ENCODE measurements at regions not wholly inside any gene's neighbourhood (a gene's known extent, or its start where the extent isn't known, plus 50 kb on each side); places are given as distances from the start of the nearest gene placed in this dataset.

DNA sequence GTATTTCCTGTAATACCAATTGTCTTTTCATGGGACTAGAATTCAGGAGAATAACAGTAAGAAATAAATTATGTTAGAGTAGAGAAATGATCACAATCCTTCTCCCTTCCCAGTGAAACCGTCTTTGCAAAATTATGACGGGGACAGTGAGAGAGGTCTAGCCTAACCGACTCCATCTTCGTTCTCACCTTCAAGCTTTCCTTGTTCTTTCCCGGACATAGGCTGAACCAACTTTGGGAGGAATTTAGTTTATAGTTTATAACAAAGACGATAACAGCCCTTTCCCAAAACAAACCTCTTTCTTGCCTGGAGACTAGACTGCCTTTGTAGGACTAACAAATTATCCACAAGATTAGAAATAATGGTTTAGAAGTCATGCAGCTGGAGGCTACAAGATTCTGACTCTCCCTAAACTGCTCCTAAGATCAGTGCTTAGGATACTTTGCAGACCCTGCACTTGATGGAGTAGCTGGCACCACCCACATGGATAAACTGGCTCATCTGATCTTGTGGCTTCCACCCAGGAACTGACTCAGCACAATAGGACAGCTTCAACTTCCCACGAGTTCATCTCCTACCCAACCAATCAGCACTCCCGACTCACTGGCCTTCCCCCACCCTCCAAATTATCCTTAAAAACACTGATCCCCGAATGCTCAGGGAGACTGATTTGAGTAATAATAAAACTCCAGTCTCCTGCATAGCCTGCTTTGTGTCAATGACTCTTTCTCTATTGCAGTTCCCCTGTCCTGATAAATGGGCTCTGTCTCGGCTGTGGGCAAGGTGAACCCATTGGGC, 521.2 kb upstream of the TBX3 start:
- DNase-seq: no peak

DNA sequence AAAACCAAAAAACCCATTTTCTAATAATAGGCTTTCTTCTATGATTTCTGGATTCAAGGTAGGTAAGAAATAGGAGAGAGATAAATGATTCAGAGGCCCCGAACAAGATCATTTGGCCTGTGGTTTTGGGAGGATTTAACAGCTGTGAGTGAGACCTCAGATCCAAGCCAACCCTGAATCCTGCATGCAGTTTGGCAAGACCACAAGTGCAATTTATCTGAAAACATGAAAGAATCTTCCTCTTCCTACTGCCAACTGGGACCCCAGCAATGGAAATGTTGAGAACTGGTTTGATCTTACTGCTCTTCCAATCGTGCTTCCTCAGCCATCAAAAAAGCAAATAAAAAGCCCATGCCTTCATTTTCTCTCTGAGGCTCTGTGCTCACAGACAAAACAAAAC, 519.7 kb upstream of the TBX3 start:
- DNase-seq: no peak

DNA sequence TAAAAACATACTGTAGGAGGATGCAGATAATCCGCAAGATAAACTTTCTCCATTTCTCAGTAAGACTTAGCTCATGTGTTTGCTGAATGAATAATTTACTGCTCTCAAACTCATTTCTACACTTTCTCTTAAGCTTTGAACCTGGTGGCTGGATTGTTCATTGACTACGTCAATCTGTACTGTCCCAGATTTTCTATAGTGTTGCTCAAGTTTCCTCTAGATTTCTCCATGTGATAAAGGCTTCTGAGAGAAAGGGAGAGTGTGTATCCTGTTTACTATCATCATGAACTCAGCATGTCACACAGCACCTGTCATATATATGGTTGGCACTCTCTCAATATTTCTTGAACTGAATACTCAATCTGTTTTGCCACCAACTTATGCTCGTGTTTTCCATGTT, 518.0 kb upstream of the TBX3 start:
- no peak for DNase-seq

- no peak for DNase-seq
Measured at GRCh38 chr12:115199831-115200230, 515.9 kb upstream of the TBX3 start.

DNA sequence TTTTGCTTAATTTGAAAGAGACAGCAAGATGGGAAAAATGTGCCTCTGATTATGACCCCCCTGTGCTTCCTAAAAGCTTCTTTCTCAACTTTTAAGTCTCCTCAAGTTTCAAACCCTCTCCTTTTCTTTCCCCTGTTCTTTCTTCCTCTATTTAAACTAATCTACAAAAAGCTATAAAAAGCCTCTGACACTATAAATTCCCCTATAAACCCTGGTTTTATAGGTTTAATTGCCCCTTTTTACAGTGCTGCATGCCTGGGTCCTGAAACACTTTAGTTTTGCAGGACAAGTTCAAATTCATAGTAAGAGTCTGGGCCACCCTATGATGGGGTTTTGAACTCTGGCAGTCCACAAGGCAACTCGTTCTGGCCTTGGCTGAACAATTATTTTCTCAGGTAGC, 510.9 kb upstream of the TBX3 start:
- DNase-seq: no peak

DNA sequence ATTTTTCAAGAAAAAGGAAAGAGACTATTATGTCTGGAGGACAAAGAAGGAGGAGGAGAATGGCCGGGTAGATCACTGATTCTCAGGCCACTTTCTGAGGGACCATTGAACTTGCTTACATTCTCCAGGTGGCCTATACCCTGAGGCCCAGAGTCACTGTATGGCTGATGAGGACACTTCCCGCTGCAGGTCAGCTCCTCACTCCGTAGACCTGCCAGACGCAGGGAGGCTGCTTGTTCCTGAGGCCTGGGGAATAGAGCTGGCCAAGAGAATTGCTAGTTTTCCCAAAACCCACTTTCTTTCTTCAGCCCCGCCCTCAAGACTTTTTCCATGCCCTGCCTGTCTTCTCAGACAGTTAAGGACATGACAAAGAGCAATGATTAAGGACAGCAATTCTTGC, 510.5 kb upstream of the TBX3 start:
- DNase-seq: no peak

GRCh38 chr12:115191342-115191741, 507.4 kb upstream of the TBX3 start:
- no peak for DNase-seq

GRCh38 chr12:115190010-115190770, 506.2 kb upstream of the TBX3 start:
- DNase-seq: no peak

DNA sequence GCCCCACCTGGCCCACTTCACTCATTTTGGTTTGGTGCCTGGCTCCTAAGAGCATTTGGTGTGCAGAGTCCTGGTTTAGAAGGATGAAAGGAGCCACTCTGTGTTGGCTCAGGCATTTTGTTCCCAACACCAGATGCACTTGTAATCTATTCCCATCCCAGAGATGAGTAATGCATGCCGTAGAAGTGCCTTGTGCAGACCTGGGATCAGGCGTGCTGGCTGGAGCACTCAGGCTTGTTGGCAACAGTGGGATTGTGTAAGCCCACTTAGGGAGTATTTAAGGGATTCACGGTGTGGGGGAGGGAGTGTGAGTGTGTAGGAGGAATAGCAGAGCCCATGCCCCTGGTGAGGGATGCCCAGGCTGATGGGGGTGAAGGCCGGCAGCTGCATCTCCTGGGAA, 501.5 kb upstream of the TBX3 start:
- no peak for DNase-seq

DNA sequence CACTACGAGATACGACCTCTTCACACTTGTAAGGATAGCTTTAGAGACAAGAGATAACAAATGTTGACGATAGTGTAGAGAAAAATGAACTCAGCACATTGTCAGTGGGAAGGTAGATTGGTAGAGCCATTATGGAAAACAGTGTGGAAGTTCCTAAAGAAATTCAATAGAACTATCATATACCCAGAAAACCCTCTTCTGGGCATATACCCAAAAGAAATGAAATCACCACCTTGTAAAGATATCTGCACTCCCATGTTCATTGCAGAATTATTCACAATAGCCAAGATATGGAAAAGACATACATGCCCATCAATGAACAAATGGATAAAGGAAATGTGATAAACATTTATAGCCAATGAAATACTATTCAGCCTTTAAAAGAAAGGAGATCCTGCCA, 499.8 kb upstream of the TBX3 start:
- DNase-seq: no peak

DNA sequence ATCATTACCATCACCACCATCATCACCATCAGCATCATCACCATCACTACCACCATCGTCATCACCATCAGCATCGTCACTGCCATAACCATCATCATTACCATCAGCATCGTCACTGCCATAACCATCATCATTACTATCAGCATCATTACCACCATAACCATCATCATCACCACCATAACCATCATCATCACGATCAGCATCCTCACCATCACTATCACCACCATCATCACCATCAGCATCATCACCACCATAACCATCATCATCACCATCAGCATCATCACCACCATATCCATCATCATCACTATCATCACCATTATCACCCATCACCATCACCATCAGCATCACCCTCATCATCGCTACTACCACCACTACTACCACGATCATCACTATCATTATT, 493.9 kb upstream of the TBX3 start:
- no peak for DNase-seq

- DNase-seq: no peak
Measured at GRCh38 chr12:115176741-115177400, 492.9 kb upstream of the TBX3 start.

- no peak for DNase-seq
Measured at GRCh38 chr12:115174920-115175319, 490.9 kb upstream of the TBX3 start.

DNA sequence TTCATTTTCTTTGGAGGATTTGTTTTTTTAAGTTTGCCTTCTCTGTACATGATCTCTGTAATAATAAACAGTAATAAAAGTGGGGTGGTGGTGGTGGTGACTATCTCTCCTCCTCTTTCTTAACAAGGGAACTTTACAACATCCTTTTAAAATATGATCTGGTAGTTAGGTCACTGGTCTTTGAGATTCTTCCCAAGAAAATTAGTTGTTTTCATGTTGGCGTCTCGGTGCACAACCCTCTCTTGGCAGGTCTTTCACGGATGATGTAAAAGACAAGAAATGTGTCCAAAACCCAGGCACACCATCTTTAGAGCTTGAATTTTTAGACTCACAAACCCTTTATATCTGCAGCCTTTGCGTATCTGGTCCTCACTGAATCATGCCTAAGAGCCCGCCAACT, 488.5 kb upstream of the TBX3 start:
- DNase-seq: no peak

GRCh38 chr12:115169981-115170380, 486.0 kb upstream of the TBX3 start:
- no peak for DNase-seq

- DNase-seq: no peak
Measured at GRCh38 chr12:115166698-115167315, 482.8 kb upstream of the TBX3 start.

- DNase-seq: peak; percentile 79
Measured at GRCh38 chr12:115163710-115164109, 479.7 kb upstream of the TBX3 start.

- peak; percentile 68 for DNase-seq
Measured at GRCh38 chr12:115160271-115161128, 476.5 kb upstream of the TBX3 start.

DNA sequence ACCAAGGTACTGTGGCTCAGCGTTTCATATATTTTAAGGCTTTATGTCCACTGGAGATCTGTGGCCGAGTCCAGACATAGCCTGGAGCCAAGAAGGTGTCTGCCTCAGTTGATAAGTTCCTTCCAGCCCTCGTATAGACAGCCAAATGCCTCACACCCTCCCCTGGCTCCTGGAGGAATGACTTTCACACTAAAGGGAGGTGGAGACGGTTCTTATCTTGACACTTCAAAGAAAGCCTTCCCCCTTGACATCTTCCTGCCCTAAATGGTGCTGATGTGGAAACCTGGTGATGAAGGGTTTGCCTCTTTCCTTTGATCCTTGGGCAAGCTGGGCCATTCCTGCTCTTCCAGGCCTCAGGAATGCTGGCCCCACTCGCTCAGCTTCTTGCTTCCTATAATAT, 474.8 kb upstream of the TBX3 start:
- no peak for DNase-seq

DNA sequence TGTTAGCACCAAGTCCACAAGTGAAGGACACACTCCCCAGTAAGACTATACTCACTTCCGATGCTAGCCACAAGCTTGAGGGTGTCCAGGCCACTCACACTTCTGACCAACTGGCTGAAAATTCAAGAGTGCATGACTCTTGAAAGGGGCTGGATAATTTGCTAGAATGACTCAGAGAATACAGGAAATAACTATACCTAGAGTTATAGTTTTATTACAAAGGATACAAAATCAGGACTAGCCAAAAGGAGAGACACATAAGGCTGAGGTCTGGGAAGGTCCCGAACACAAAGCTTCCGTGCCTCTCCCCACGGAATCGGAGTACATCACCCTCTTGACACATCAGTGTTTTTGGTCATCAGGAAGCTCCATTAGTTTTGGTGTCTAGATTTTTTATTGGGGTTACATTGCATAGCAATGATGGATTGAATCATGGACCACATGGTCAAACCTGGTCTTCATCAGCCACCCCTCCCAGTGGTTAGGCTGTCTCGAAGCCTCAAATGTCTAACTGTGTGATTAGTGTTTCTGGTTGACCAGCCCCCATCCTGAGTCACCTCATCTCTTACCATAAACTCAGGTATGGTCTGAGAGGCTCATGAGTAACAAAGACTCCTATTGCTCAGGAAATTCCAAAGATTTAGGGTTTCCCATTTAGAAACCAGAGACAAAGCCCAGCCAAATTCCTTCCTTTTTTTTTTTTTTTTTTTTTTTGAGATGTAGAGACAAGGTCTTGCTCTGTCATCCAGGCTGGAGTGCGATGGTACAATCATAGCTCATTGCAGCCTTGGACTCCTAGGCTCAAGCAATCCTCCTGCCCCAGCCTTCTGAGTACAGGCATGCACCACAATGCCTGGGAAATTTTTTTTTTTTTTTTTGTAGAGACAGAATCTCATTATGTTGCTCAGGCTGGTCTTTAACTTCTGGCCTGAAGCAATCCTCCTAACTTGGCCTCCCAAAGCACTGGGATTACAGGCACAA, 472.0 kb upstream of the TBX3 start:
- no peak for DNase-seq

DNA sequence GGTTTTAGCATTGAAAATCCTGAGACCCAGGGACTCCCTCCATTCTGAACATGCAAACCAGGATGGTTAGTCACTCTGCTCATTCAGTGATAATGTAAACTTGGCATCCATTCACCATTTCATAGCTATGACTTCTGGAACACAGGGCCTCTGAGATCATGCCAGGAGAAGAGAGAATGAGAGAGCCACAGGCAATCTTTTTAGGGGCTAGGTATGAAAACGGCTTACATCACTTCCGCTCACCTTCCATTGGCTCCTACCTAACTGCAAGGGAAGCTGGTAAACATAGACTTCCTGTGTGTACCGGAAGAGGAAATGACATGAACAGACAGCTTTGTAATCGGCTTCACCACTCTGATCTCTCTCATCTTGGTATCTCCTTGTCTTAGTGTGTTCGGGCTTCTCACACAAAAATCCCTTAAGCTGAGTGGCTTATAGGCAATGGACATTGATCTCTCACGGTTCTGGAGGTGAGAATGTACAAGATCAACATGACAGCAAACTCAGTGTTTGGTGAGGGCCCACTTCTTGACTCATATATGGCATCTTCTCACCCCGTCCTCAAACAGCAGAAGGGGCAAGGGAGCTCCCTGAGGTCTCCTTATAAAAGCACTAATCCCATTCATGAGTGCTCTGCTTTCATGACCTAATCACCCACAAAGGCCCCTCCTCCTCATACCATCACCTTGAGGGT, 465.9 kb upstream of the TBX3 start:
- no peak for DNase-seq

All from NCI-H2029 (cell line).